Gastrocnemius medialis (tissue), 4 donors: ENCODE measurements at regions not wholly inside any gene's neighbourhood (a gene's known extent, or its start where the extent isn't known, plus 50 kb on each side); places are given as distances from the start of the nearest gene placed in this dataset.

Experiments used
- ATAC-seq, 2 donors: fragments of 150-250 bp; one replicate each; pipeline ENCODE4 v1.9.1; 2016
- DNase-seq, 2 donors: peaks; one replicate each; pipeline ENCODE4 v3.0.0-alpha.2; 2019
- H3K27ac ChIP-seq, 4 donors: fragments of 200-600 bp; sonication (generic); 1 replicate in 1 of 4; 2 replicates in 3 of 4; pipeline ENCODE4 v1.5.1; 2016 to 2018; ENCODE audit warnings: mild to moderate bottlenecking in 2 of 4, moderate library complexity in 1 of 4
- H3K27me3 ChIP-seq, 3 donors: fragments of 200-600 bp; sonication (generic) in 2 of 3; 1 replicate in 1 of 3; 2 replicates in 2 of 3; pipeline versions ENCODE4 v1.5.1 to v1.6.0; 2016 to 2019; ENCODE audit warnings: mild to moderate bottlenecking in 1 of 3, moderate library complexity in 1 of 3
- H3K36me3 ChIP-seq, 2 donors: fragments of 200-600 bp; sonication (generic) in 1 of 2; one replicate each; pipeline ENCODE4 v1.5.1; 2017 to 2018
- H3K4me1 ChIP-seq, 2 donors: fragments of 200-600 bp; sonication (generic) in 1 of 2; one replicate each; pipeline ENCODE4 v1.5.1; 2016 to 2017; ENCODE audit warnings: mild to moderate bottlenecking in 2 of 2
- H3K4me3 ChIP-seq, 4 donors: fragments of 200-600 bp; sonication (generic) in 3 of 4; 1 replicate in 1 of 4; 2 replicates in 3 of 4; pipeline ENCODE4 v1.5.1; 2016 to 2019; ENCODE audit warnings: mild to moderate bottlenecking in 2 of 4
- H3K9me3 ChIP-seq, 3 donors: fragments of 200-600 bp; sonication (generic) in 2 of 3; 1 replicate in 1 of 3; 2 replicates in 2 of 3; pipeline ENCODE4 v1.5.1; 2016 to 2019
- POLR2A ChIP-seq, 2 donors: fragments of 450-650 bp; IDR thresholded peaks; one replicate each; pipeline ENCODE4 v1.6.1; 2017; ENCODE audit warnings: antibody characterized with exemption in 2 of 2, mild to moderate bottlenecking in 2 of 2, moderate library complexity in 2 of 2
- in situ Hi-C, 4 donors: fragments of 200-750 bp; cut with MboI; loops; one replicate each; pipeline versions ENCODE4 v1.15.0 to v1.8.0; 2017; ENCODE audit warnings: low sequenced_read_pairs in 4 of 4
- intact Hi-C: fragments of 100-400 bp; cut with DNase I; formaldehyde crosslinking; loops from one replicate; pipeline ENCODE4 v1.15.1; 2023; ENCODE audit warnings: low total_unique reads
- TF ChIP-seq, protein P1 (sequence below), 5 experiments: fragments of 450-650 bp in 3 of 5; fragments of 200-600 bp in 2 of 5; sonication (generic) in 2 of 5; IDR thresholded peaks in 4 of 5; conservative IDR thresholded peaks in 1 of 5; 1 replicate in 4 of 5; 2 replicates in 1 of 5; pipeline ENCODE4 v1.5.1; 2016 to 2019; ENCODE audit warnings: antibody characterized with exemption in 5 of 5, mild to moderate bottlenecking in 3 of 5, moderate library complexity in 3 of 5

DNA sequence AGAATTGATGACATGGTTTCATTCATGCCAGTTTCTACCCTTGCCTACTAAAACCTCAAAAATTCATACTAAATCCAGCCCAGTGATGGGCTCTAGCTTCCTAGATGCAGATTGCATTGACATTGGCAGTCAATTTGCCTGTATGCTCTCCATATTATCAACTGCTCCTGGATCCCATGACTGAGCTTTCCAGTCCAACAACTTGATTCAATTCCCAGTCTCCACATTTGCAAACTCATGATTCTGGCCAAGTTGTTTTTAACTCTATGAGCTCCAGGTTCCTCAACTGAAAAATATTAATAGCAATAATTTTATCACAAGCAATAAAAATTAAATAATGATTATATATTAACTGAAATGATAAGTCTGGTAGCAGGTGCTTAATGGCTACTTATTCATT is 51.0 kb upstream of the DSC1 start:
- no peaks in the 10 kb centered on the region for H3K4me1 ChIP-seq
- TF ChIP-seq, protein P1, sequence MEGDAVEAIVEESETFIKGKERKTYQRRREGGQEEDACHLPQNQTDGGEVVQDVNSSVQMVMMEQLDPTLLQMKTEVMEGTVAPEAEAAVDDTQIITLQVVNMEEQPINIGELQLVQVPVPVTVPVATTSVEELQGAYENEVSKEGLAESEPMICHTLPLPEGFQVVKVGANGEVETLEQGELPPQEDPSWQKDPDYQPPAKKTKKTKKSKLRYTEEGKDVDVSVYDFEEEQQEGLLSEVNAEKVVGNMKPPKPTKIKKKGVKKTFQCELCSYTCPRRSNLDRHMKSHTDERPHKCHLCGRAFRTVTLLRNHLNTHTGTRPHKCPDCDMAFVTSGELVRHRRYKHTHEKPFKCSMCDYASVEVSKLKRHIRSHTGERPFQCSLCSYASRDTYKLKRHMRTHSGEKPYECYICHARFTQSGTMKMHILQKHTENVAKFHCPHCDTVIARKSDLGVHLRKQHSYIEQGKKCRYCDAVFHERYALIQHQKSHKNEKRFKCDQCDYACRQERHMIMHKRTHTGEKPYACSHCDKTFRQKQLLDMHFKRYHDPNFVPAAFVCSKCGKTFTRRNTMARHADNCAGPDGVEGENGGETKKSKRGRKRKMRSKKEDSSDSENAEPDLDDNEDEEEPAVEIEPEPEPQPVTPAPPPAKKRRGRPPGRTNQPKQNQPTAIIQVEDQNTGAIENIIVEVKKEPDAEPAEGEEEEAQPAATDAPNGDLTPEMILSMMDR (IDR thresholded peaks at IDR 0.05 in 4 of 5, conservative IDR thresholded peaks at IDR 0.05 in 1 of 5) = no peak
- no peak for TF ChIP-seq POLR2A (IDR thresholded peaks at IDR 0.05)
- H3K27me3 ChIP-seq = no peaks in the 10 kb centered on the region
- H3K27ac ChIP-seq = no peak overlapping the region
- no peak overlapping the region for H3K4me3 ChIP-seq
- ATAC-seq (no peak), DNase-seq (no peak)
- in situ Hi-C loops (loop anchor here in 1 of 4 donors (25.0 kb wide), 1 partner anchor 99 kb away; the partner anchor contains the start of gene DSG1), intact Hi-C loops (no loop called here)
- no peaks in the 10 kb centered on the region for H3K9me3 ChIP-seq
- no peaks in the 10 kb centered on the region for H3K36me3 ChIP-seq

DNA sequence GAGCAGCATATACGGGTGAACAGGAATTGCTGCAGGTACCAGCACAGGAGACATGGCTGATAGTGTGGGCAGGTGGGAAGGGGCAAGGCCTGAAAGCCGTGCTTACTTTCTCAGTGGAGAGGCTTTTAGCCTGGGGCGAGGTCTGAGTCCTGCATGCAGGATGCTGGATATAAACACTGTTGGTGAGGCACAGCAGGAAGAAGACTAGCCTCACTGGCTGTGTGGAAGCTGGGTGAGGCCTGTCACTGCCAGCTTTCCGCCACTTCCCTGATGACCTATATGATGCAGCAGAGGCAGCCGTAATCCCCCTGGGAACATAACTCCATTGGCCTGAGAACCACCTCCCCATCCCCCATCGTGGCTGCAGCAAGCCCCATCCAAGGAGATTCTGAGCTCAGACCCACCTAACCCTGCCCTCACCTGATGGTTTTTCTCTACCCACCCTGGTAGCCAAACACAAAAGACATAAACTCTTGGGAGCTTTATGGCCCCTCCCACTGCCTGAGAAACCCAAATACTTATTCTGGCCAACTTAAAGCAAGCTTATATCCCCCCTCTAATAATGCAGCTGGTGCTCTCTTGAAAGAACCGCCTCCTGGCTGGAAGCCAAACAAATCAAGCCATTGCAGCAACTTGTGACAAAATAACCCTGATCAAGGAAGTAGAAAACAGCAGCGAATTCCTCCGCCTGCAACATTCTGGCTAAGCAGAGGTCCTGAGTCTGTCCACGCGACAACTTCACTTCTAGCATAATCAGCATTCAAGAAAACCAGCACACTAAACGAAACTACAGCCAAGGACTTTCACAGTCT is 54.6 kb upstream of the DSC1 start:
- H3K4me1 ChIP-seq = no peaks in the 10 kb centered on the region
- H3K4me3 ChIP-seq = no peak overlapping the region
- ATAC-seq (no peak), DNase-seq (no peak)
- H3K27me3 ChIP-seq = no peaks in the 10 kb centered on the region
- no peak overlapping the region for H3K27ac ChIP-seq
- H3K36me3 ChIP-seq = no peaks in the 10 kb centered on the region
- in situ Hi-C loops = loop anchor here in 1 of 4 donors (25.0 kb wide), 1 partner anchor 95 kb away; the partner anchor contains the start of gene DSG1
- TF ChIP-seq POLR2A (IDR thresholded peaks at IDR 0.05) = no peak
- TF ChIP-seq, protein P1 (IDR thresholded peaks at IDR 0.05 in 4 of 5, conservative IDR thresholded peaks at IDR 0.05 in 1 of 5) = no peak
- intact Hi-C loops = no loop called here
- no peaks in the 10 kb centered on the region for H3K9me3 ChIP-seq

DNA sequence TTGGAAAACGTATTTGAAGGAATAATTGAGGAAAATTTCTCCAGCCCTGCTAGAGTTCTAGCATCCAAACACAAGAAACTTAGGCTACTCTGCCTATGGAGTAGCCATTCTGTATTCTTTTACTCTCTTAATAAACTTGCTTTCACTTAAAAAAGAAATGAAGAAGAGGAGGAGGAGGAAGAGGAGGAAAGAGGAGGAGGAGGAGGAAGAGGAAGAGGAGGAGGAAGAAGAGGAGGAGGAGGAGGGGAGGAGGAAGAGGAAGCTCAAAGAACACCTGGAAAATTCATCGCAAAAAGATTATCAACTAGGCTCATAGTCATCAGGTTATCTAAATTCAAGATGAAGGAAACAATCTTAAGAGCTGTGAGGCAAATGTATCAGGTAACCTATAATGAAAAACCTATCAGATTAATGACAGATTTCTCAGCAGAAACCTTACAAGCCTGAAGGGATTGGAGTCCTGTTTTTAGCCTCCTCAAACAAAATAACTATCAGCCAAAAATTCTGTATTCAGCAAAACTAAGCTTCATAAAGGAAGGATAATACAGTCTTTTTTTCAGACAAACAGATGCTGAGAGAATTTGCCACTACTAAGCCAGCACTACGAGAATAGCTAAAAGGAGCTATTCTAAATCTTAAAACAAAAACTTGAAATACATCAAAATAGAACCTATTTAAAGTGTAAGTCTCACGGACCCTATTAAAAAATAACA is 56.2 kb upstream of the DSC1 start:
- H3K27me3 ChIP-seq = no peaks in the 10 kb centered on the region
- H3K36me3 ChIP-seq = no peaks in the 10 kb centered on the region
- H3K9me3 ChIP-seq = no peaks in the 10 kb centered on the region
- no peak for ATAC-seq
- DNase-seq = no peak
- in situ Hi-C loops (loop anchor here in 1 of 4 donors (25.0 kb wide), 1 partner anchor 93 kb away; the partner anchor contains the start of gene DSG1), intact Hi-C loops (no loop called here)
- H3K4me3 ChIP-seq = no peak overlapping the region
- TF ChIP-seq POLR2A (IDR thresholded peaks at IDR 0.05) = no peak
- TF ChIP-seq, protein P1 (IDR thresholded peaks at IDR 0.05 in 4 of 5, conservative IDR thresholded peaks at IDR 0.05 in 1 of 5) = no peak
- no peaks in the 10 kb centered on the region for H3K4me1 ChIP-seq
- no peak overlapping the region for H3K27ac ChIP-seq

DNA sequence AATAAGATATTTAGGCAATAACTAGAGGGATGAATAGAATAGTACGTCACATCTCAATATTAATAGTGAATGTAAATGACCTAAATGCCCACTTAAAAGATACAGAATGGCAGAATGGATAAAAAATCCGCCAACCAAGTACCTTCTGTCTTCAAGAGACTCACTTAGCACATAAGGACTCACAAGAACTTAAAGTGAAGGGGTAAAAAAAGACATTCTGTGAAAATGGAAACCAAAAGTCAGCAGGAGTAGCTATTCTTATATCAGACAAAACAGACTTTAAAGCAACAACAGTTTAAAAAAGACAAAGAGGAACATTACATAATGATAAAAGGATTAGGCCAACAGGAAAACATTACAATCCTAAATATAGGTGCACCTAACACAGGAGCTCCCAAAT is 56.7 kb upstream of the DSC1 start:
- ATAC-seq = no peak
- no peak overlapping the region for H3K4me3 ChIP-seq
- H3K36me3 ChIP-seq = no peaks in the 10 kb centered on the region
- intact Hi-C loops (no loop called here), in situ Hi-C loops (loop anchor here in 1 of 4 donors (25.0 kb wide), 1 partner anchor 93 kb away; the partner anchor contains the start of gene DSG1)
- H3K4me1 ChIP-seq = no peaks in the 10 kb centered on the region
- TF ChIP-seq, protein P1 (IDR thresholded peaks at IDR 0.05 in 4 of 5, conservative IDR thresholded peaks at IDR 0.05 in 1 of 5) = no peak
- no peaks in the 10 kb centered on the region for H3K9me3 ChIP-seq
- H3K27ac ChIP-seq = no peak overlapping the region
- no peak for DNase-seq
- H3K27me3 ChIP-seq = no peaks in the 10 kb centered on the region
